MCF 10A (cell line): ENCODE measurements at regions not wholly inside any gene's neighbourhood (a gene's known extent, or its start where the extent isn't known, plus 50 kb on each side); places are given as distances from the start of the nearest gene placed in this dataset.

Source experiments
- BruUV-seq: library from RNA; stranded (reverse); fragments of 400-500 nt; replicated peaks from 2 replicates; lab custom pipeline; 2021; lab: Mats Ljungman, UMichigan
- CTCF ChIA-PET: fragments of 300-600 bp; sonication (Branson Sonifier 250); formaldehyde crosslinking; extraction: SDS; loops from one replicate; lab custom pipeline; 2021; ENCODE audit warnings: antibody characterized with exemption, inconsistent platforms; lab: Yijun Ruan, JAX
- POLR2A ChIA-PET: fragments of 300-600, 350-650 bp; sonication (Branson Sonifier 250); formaldehyde crosslinking; extraction: SDS; loops from one replicate; lab custom pipeline; 2020; ENCODE audit warnings: antibody characterized with exemption, inconsistent platforms; lab: Yijun Ruan, JAX
- DNase-seq: peaks from one replicate; pipeline ENCODE4 v3.0.0-alpha.2; 2018; ENCODE audit not compliant: unreplicated experiment
- H3K27ac Mint-ChIP-seq: one replicate; pipeline ENCODE4 v1.8.0; 2022; ENCODE audit warnings: mild to moderate bottlenecking, low read depth, mixed read lengths; ENCODE audit not compliant: unreplicated experiment
- H3K27me3 Mint-ChIP-seq: one replicate; pipeline ENCODE4 v1.8.0; 2022; ENCODE audit warnings: mixed read lengths; ENCODE audit not compliant: insufficient read depth, unreplicated experiment
- H3K36me3 Mint-ChIP-seq: one replicate; pipeline ENCODE4 v1.8.0; 2022; ENCODE audit warnings: mild to moderate bottlenecking, moderate library complexity, mixed read lengths; ENCODE audit not compliant: insufficient read depth, unreplicated experiment
- H3K4me1 Mint-ChIP-seq: one replicate; pipeline ENCODE4 v1.8.0; 2022; ENCODE audit warnings: mixed read lengths; ENCODE audit not compliant: insufficient read depth, unreplicated experiment
- H3K4me3 Mint-ChIP-seq: one replicate; pipeline ENCODE4 v1.8.0; 2022; ENCODE audit warnings: mild to moderate bottlenecking, moderate library complexity, mixed read lengths; ENCODE audit not compliant: unreplicated experiment
- H3K9me3 Mint-ChIP-seq: one replicate; pipeline ENCODE4 v1.8.0; 2022; ENCODE audit warnings: mixed read lengths; ENCODE audit not compliant: unreplicated experiment
- CTCF ChIP-seq: fragments of 200-600 bp; IDR thresholded peaks from one replicate; pipeline ENCODE4 v1.8.0; 2022; ENCODE audit warnings: antibody characterized with exemption, mild to moderate bottlenecking; ENCODE audit not compliant: unreplicated experiment
- intact Hi-C: fragments of 100-400 bp; cut with micrococcal nuclease; formaldehyde crosslinking; loops from 2 replicates; pipeline ENCODE4 v1.14.1; 2022

- no TSS peak for BruUV-seq
- Mint-ChIP-seq H3K36me3 (peaks cover 6% of the 10 kb centered on the region), H3K4me3 (no peak overlapping the region), H3K27me3 (peaks cover 71% of the 10 kb centered on the region), H3K4me1 (no peaks in the 10 kb centered on the region), H3K27ac (no peak overlapping the region), H3K9me3 (no peaks in the 10 kb centered on the region)
- ChIA-PET POLR2A (no interaction called here), CTCF (interaction anchor here (0.7 kb wide), 1 partner anchor 1647 kb away, joined by 3 read pairs; no protein-coding TSS in a partner anchor)
- DNase-seq: no peak
- intact Hi-C loops: no loop called here
- TF ChIP-seq CTCF: no peak
These were observed 399.9 kb downstream of the NXPH1 start for GRCh38 chr7:8833355-8833754.

GRCh38 chr7:8841171-8841570 lies 407.8 kb downstream of the NXPH1 start:
- no peaks in the 10 kb centered on the region for H3K9me3 Mint-ChIP-seq
- BruUV-seq: no TSS peak
- no peak for TF ChIP-seq CTCF
- DNase-seq: no peak
- H3K27ac Mint-ChIP-seq: no peak overlapping the region
- ChIA-PET CTCF (no interaction called here), POLR2A (no interaction called here)
- H3K36me3 Mint-ChIP-seq: no peaks in the 10 kb centered on the region
- intact Hi-C loops: no loop called here
- H3K4me1 Mint-ChIP-seq: no peaks in the 10 kb centered on the region
- H3K27me3 Mint-ChIP-seq: peaks cover 80% of the 10 kb centered on the region
- H3K4me3 Mint-ChIP-seq: no peak overlapping the region

- no peaks in the 10 kb centered on the region for H3K36me3 Mint-ChIP-seq
- H3K4me1 Mint-ChIP-seq: no peaks in the 10 kb centered on the region
- POLR2A ChIA-PET: no interaction called here
- H3K9me3 Mint-ChIP-seq: no peaks in the 10 kb centered on the region
- no peak for DNase-seq
- no peak overlapping the region for H3K4me3 Mint-ChIP-seq
- peaks cover 31% of the 10 kb centered on the region for H3K27me3 Mint-ChIP-seq
- H3K27ac Mint-ChIP-seq: no peak overlapping the region
- intact Hi-C loops: no loop called here
- CTCF ChIA-PET: no interaction called here
- no peak for TF ChIP-seq CTCF
- no TSS peak for BruUV-seq
These were observed 438.3 kb downstream of the NXPH1 start for GRCh38 chr7:8871716-8872115.

- BruUV-seq: no TSS peak
- no peak overlapping the region for H3K27ac Mint-ChIP-seq
- H3K36me3 Mint-ChIP-seq: no peaks in the 10 kb centered on the region
These were observed 448.5 kb downstream of the NXPH1 start for GRCh38 chr7:8881916-8882315.

More at GRCh38 chr7:8881916-8882315, 448.5 kb downstream of the NXPH1 start:
- TF ChIP-seq CTCF: no peak
- intact Hi-C loops: no loop called here
- ChIA-PET CTCF (no interaction called here), POLR2A (no interaction called here)
- H3K9me3 Mint-ChIP-seq: no peaks in the 10 kb centered on the region
- H3K27me3 Mint-ChIP-seq: peaks cover 19% of the 10 kb centered on the region
- H3K4me1 Mint-ChIP-seq: no peaks in the 10 kb centered on the region
- no peak for DNase-seq
- no peak overlapping the region for H3K4me3 Mint-ChIP-seq
